HG03558 (cell line): ENCODE measurements at regions not wholly inside any gene's neighbourhood (a gene's known extent, or its start where the extent isn't known, plus 50 kb on each side); places are given as distances from the start of the nearest gene placed in this dataset.
"Not testable (repeated sequence)": the region's sequence is repeated elsewhere in the genome, so short reads cannot be mapped to it uniquely, and the experiment has no call there.

Experiments
- ATAC-seq: cut with Tn5 transposase; IDR thresholded peaks from one replicate; pipeline ENCODE4 v1.9.1; 2021; ENCODE audit warnings: moderate number of reproducible peaks; ENCODE audit not compliant: unreplicated experiment; ENCODE audit errors: extremely low read depth

DNA sequence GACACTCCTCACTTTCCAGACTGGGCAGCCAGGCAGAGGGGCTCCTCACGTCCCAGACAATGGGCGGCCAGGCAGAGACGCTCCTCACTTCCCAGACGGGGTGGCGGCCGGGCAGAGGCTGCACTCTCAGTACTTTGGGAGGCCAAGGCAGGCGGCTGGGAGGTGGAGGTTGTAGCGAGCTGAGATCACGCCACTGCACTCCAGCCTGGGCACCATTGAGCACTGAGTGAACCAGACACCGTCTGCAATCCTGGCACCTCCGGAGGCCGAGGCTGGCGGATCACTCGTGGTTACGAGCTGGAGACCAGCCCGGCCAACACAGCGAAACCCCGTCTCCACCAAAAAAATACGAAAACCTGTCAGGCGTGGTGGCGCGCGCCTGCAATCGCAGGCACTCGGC lies 134.1 kb upstream of the BOD1L1 start:
- ATAC-seq = not testable (repeated sequence)

DNA sequence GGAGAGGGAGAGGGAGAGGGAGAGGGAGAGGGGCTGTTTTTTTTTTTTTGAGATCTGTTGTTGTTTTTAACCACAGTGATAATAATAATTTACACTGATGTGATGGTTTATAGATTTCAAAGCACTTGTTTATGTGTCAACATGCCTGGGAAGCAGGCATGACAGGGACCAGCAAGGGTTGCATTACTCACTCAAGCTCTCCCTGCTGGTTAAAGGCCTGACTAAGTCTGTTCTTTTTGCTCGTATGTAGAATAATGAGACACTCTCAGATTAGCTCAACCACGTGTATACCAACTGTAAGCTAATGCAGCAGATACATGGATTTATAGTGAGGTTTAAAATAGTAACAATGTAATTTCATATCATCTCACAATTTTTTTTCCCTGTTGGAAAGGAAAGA lies 134.6 kb upstream of the BOD1L1 start:
- ATAC-seq = no peak

DNA sequence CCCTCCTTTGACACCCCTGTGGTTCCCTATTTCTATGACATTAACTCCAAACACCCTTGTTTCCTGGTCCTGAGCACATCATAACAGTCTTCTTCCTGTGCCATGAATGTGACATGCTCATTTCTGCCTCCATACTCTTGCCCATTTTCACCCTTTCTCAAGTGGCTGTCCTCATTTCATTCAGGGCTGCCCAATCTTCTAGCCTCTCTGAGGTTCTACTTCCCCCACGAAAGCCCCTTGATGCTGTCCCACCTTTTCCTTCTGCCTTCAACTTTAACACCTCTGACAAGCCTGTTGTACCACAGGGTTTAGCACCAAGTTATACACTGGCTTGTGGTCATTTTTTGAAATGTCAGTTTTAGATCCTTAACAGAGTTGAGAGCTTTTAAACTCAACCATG lies 136.2 kb upstream of the BOD1L1 start:
- no peak for ATAC-seq

DNA sequence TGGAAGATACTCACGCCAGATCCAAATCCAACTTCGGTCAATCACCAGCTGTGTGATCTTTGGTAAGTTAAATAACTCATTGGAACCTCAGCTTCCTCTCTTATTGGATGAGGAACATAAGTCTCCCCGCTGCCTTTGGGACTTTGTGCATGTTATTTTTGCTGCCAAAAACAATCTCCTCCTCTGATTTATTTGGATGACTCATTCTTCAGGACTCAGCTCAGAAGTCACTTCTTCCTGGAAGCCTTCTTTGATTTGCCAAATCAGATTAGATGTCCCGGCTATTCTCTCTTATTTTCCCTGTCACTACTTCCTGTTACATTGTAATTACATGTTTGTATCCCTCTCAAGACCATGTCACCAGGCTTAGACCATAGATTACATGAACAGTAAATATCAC lies 138.0 kb upstream of the BOD1L1 start:
- ATAC-seq = no peak

DNA sequence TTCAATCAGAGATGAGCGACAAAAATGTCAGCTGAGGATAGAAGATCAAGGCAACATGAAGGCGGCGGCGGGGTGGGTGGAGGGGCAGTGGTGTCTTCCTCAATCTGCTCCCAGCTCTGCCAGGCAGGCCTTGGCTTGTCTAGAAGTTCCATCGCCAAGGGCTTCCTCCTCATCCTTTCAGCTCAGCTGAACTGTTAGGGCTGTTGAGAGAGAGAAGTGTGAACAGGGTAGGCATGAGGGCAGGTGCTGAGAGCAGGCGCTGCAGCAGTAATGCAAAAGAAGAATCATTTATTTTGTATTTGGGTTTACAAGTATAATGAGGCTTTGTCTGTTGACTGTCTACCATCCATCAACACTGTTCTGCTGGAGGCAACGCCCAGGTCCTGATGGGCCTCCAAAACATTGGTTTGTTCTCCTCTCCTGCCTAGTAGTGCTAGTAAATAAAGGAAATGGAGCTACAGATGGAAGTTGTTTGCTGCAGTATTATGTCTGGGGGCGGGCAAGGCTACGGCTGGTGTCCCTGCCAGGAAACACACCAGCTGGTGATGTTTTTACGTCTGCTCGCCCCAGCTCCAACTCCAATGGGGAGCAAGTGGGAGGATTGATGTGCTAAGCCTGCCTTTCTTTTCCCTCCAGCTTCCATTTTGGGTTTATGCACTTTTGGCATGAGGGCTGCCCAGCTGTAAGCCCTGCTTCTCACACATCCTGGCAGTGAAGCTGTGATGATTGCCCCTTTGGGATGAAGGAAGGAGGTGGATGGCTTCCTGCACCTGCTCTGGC lies 139.4 kb upstream of the BOD1L1 start:
- ATAC-seq = no peak

DNA sequence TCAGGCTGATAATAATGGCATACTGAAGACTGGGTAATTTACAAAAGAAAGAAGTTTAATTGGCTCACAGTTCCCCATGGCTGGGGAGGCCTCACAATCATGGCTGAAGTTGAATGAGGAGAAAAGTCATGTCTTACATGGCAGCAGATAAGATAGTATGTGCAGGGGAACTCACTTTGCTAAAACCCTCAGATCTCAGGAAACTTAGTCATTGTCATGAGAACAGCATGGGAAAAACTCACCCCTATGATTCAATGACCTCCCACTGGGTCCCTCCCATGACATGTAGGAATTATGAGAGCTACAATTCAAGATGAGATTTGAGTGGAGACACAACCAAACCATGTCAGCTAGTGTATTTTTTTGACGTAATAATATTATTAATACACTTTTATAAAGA lies 149.8 kb upstream of the BOD1L1 start:
- ATAC-seq = no peak

DNA sequence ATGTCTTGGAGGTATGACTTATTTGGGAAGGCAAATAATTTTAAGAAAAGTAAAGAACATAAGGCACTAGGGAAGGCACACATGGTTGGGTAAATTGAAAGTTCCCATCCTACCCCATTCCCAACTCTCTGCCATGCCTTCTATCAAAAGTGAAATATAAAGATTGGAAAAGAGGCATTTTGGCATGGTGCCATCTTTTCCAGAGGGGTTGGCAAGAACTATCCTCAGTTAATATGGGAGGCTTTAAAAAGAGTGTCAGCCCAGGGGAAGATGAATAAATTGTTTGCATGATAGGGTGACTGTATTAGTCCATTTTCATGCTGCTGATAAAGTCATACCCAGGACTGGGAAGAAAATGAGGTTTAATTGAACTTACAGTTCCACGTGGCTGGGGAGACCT lies 150.8 kb upstream of the BOD1L1 start:
- no peak for ATAC-seq

DNA sequence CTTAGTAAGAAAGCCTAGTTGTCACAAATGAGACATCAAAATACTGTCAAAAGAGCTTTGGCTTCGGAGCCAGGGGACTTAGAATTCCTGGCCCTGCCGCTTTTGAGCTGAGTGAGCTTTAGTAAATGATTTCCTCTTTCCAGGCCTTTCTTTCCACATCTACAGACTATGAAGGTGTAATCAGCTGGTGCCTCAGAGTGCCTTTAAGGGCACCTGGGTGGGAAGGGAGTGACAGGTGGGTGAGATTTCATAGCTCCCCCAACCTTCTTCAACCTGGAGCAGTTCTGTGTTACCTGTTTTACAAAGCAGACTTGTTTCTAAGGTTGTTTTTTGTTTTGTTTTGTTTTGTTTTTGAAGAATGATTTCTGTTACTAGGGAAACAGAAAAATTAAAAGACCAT lies 154.7 kb upstream of the BOD1L1 start:
- ATAC-seq = no peak

DNA sequence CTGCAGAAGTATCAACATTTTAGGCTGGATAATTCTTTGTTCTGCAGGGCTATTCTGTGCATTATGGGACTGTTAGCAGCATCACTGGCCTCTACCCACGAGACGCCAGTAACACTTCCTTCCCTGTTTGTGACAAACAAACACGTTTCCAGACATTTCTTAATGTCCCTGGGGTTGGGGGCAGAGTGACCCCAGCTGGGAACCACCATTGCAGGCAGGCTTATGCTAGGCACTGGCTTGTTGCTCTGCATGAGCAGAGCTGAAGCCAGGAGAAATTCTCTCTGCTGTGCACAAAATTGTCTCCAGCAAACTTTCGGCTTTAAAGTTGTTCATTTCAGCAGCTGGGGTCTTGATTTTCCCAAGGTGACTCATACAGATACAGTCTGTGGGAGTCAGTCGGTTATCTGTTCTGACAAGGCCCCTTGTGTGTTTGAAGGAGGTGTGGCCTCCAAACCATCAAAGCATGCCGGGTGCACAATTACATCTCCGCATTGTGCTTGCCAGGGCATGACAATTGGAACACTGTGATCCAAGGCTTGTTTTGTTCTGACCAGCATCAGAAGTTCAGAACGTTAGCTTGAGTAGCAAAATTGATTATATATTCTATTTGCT lies 156.4 kb upstream of the BOD1L1 start:
- peak; percentile 65 for ATAC-seq

DNA sequence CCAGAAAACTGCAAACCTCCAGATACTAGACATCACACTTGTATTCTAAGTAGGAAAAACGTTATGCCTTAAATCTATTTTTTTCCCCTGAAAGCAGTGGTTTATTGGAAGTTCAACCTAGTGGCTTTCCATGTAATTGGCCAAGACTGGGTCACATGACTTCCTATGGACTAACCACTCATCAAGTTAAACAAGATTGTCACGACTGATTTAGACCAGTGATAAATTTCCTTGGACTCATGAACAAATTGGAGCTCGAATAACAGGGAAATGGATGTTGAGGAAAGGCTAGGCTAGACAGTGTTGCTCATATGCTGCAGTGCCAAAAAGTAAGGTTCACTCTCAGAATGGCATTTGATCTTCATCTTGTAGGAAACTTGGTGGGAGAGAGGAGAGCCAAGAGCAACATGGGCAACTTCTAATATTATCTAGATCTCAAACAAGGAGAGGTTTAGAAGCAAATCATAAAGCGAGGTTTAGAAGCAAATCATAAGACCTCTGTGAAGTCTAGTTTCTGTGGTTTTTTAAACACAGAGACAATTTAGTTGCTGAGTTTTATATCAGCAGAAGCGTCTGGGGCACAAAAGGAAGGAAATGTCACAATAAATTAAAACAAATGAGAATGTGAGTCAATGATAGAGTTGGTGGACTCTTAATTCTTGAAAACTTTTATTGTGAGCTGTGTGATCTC lies 165.6 kb upstream of the BOD1L1 start:
- no peak for ATAC-seq

DNA sequence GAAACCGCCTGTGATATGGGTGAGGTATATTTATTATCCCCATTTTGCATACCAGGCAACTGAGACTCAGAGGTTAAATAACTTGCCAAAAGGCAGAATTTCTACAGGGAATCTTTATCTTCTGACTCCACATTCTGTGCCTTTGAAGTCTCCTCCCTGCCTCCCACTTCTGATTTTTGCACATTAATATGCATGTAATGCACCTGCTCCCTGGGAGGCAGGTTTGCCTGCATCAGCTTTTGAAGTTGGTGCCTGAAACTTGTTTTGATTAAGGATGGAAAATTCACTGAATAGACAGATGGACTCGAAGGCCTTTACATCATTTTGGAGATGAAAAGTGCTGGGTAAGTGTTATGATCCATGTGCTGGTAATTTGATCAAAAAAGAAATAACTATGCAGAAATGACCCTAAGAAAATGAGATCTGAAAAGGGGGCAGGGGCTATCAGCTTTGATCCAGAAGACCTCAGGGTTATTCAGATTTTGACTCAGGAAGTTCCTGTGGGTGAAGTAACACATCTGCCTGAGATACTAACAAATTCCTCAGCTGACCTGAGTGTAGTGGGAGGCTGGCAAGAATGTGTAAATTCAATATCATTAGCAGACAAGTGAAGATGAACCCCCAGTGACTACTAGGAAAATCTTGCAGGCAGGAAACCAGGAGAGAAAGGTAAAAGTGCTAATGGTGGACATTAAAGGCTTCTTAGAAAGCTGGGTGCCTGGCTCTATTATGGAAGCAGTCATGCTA lies 167.5 kb upstream of the BOD1L1 start:
- no peak for ATAC-seq

DNA sequence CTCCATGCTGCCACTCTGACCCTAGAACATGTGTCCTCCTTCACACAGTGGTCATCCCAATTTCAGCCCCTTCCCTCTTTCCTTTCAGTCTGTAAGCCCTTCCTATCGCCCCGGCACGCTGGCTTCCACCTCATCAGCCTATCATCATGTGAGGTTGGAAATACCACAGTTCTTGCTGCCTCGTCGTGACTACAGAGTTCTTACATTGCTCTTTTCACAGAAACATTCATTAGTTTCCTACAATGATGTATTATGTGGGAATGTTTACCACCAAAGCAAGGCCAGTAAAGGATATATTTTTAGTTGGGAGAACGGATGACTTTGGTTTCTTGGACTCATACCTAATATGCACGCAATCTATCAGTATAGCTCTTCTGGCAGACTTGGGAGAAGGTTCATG lies 169.5 kb upstream of the BOD1L1 start:
- ATAC-seq = no peak

DNA sequence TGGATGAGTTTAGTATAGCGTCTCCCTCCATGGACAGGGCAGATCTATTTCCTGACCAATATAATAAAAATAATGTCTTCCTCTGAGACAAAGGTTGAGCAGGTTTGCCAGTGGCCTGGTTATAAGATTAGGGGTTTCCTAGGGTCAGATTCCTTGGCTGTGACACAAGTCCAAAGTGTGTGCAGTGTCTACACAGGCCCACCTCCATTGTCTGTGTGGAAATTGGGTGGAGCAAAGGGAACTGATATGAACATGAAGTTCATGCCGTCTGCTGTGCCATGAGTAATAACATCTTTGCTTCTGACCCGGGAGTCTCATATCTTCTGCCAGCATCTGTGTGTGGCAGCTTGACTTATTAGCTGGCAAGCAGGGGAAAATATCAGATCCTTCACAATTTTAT lies 187.7 kb upstream of the BOD1L1 start:
- no peak for ATAC-seq

DNA sequence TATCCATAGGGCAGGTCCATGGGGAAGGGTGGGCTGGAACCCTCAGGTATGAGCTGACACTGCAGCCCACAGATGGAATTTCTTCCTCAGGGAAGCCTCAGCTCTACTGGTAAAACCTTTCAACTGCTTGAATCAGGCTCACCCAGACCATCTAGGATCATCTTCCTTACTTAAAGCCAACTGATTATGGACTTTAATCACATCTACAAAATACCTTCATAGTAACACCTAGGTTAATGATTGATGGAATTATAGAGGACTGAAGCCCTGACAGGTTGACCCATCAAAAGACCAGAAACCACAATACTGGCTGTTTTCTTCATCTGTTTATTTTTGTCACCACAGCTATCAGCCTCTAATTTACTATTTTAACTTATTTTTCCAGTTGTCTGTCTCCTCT lies 188.9 kb upstream of the BOD1L1 start:
- ATAC-seq = no peak

DNA sequence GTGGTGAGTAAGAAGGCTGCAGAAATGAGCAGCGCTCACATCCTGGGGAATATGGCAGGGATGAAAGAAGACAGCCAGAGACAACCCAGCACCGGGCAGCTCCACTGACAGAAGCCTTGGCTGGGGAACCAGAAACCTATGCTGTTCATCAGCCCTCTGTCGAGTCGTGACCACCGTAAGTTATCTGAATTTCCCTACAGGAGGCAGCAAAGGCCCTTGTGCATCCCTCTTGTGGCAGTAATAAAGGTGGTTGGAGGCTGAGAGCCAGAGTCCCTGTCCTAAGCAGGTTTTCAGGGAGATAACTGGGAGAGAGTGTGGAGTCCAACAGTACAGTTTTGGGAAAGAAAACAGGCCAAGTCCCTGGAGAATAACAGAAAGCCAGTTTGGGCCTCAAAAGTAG lies 194.0 kb upstream of the BOD1L1 start:
- ATAC-seq = no peak

DNA sequence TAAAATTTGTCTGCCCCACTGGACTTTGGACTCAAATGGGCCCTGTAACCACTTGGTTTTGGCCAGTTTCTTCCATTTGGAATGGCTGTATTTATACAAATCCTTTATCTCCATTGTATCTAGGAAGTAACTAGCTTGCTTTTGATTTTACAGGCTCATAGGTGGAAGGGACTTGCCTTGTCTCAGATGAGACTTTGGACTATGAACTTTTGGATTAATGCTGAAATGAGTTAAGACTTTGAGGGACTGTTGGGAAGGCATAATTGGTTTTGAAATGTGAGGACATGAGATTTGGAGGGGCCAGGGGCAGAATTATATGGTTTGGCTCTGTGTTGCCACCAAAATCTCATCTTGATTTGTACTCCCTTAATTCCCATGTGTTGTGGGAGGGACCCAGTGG lies 198.3 kb upstream of the BOD1L1 start:
- not testable (repeated sequence) for ATAC-seq

DNA sequence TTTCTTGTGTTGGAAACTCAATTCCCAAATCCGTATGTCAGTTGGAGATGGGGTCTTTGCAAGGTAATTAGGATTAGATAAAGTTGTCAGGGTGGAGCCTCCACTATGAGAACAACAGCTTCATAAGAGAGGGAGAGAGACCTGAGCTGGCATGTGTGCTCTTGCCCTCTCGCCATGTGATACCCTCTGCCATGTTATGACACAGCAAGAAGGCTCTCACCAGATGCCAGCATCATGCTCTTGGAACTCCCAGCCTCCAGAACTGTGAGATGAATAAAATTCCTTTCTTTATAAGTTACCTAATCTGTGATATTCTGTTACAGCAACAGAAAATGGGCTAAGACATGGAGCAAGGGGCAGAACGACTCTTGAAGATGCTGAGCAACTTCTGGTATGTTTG lies 201.9 kb upstream of the BOD1L1 start:
- no peak for ATAC-seq

DNA sequence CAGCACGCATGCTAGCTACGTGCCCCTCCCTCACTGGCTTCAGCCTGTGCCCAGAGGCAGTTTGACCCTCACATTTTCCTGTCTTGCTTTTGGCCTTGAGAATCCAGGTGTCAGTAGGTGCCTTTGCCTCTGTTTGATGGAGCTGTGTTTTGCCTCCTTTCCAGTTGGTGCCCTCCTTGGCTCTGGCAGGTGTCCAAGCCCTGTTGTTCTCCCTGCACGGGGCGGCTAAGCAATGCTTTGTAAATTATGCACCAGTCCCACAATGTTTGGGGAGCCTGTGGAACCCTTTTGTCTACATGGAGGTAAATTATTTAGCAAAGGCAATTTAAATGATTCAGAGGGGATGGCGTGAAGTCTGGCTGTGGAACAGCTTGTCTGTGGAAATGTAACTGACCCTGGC lies 202.9 kb upstream of the BOD1L1 start:
- no peak for ATAC-seq

DNA sequence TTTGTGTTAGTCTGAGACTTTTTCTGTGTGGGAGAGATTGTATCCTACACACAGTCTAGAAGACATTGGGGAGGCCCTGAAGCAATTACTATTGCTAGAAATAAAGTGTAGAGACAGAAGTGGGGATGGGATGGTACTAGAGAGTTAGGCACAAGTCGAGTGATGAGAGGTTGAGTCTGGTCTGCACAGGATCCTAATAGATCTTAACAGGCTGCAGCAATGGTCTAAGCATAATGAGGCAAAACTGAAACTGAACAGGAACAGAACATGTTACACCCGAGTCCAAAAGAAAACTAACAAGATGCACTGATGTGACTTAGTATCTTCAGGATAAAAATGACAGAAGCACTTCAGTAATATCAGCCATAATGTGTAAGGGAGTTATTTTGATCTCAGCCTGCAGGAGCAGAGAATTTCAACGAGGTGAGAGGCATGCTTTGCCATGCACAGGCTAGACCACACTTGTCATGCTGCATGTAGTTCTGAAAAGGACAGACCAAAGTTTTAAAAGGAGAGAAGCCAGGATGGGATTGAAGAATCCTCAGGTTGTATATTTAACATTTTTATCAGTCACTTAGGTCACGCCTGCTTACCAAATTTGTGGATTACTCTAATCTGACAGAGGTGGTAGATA lies 205.8 kb upstream of the BOD1L1 start:
- ATAC-seq = no peak
